AG04450 (cell line): ENCODE measurements at regions not wholly inside any gene's neighbourhood (a gene's known extent, or its start where the extent isn't known, plus 50 kb on each side); places are given as distances from the start of the nearest gene placed in this dataset.

Source experiments
- CTCF ChIA-PET: fragments of 300-600, 350-600 bp; formaldehyde crosslinking; extraction: SDS; loops from one replicate; lab custom pipeline; 2022; ENCODE audit warnings: antibody characterized with exemption, inconsistent platforms; lab: Charles Lee
- POLR2A ChIA-PET: fragments of 350-600 bp; formaldehyde crosslinking; extraction: SDS; loops from one replicate; lab custom pipeline; 2021; ENCODE audit warnings: antibody characterized with exemption, inconsistent platforms; lab: Yijun Ruan, JAX
- DNase-seq: peaks from one replicate; pipeline ENCODE4 v3.0.0-alpha.2; 2011; ENCODE audit warnings: low read depth, low spot score
- H3K27ac ChIP-seq: one replicate; pipeline ENCODE4 v1.5.1; 2012; ENCODE audit warnings: low read depth, low read length, control low read depth
- H3K27me3 ChIP-seq: one replicate; pipeline ENCODE4 v1.6.0; 2012; ENCODE audit warnings: low read length; ENCODE audit not compliant: control insufficient read depth, insufficient read depth
- H3K4me3 ChIP-seq: 2 replicates; pipeline ENCODE4 v1.5.1; 2011; ENCODE audit warnings: mild to moderate bottlenecking, low read depth, low read length, control low read depth
- H3K9me3 ChIP-seq: 2 replicates; pipeline ENCODE4 v1.5.1; 2012; ENCODE audit warnings: low read length; ENCODE audit not compliant: control insufficient read depth, insufficient read depth
- TF ChIP-seq, protein P1 (sequence below): IDR thresholded peaks from 2 replicates; pipeline ENCODE4 v1.5.1; 2011; ENCODE audit warnings: low read depth, low read length, control low read depth, inconsistent platforms

DNA sequence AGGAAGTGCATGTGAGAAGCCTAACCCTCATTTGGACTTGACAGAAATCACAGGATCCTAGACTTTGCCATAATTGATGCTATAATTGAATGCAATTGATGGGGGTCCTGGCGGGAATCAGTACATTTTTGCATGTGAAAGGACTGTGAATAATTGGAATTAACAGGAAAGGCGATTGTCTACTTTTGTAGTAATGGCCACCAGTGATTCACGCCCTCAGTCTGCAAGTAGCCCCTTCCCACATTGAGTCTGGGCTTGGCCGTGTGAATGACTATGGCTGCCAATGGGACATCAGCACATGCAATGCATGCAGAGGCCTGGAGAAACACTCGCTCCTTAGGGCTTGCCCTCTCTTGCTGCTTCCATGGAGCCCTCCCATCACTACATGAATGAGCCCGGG is 107.8 kb upstream of the OSMR start:
- TF ChIP-seq, protein P1, sequence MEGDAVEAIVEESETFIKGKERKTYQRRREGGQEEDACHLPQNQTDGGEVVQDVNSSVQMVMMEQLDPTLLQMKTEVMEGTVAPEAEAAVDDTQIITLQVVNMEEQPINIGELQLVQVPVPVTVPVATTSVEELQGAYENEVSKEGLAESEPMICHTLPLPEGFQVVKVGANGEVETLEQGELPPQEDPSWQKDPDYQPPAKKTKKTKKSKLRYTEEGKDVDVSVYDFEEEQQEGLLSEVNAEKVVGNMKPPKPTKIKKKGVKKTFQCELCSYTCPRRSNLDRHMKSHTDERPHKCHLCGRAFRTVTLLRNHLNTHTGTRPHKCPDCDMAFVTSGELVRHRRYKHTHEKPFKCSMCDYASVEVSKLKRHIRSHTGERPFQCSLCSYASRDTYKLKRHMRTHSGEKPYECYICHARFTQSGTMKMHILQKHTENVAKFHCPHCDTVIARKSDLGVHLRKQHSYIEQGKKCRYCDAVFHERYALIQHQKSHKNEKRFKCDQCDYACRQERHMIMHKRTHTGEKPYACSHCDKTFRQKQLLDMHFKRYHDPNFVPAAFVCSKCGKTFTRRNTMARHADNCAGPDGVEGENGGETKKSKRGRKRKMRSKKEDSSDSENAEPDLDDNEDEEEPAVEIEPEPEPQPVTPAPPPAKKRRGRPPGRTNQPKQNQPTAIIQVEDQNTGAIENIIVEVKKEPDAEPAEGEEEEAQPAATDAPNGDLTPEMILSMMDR, result no peak
- no peak overlapping the region for H3K27ac ChIP-seq
- ChIA-PET POLR2A (no interaction called here), CTCF (interaction anchor here (1.6 kb wide), 1 partner anchor 296 kb away, joined by 5 read pairs; no protein-coding TSS in a partner anchor)
- peaks cover 2% of the 10 kb centered on the region for H3K27me3 ChIP-seq
- H3K4me3 ChIP-seq, result no peak overlapping the region
- peaks cover 4% of the 10 kb centered on the region for H3K9me3 ChIP-seq
- no peak for DNase-seq

DNA sequence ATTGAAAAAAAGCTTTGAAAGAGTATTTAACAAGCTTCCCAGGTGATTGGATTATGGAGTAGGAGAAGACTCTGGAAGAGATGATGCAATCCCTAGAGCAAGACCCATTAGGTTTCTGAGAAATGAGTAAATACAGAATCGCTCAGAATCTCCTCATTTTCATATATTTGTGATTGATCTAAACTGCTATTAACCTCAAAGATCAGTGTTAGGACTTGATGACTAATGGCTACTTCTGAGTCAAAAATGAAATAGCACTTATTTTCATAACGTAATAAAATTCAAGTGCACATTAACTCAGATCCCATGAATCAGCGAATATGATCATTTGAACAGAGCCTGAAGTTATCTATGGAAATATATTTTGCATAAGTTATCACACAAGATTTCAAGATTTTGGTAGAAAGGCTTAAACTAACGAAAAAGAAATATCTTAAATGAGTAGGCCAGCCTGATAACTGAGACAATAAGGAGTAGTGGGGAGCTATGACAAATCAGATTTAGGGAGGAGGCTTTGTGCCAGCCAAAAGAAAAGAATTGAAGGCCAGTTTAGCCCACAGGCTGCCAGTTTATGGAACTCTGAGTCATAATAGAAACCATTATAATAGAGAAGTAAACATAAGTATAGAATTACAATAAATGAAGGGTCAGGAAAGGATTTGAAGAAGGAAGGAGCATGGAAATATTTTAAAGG is 106.7 kb upstream of the OSMR start:
- H3K4me3 ChIP-seq, result no peak overlapping the region
- CTCF ChIA-PET, result interaction anchor here (1.6 kb wide), 1 partner anchor 297 kb away, joined by 5 read pairs; no protein-coding TSS in a partner anchor
- H3K9me3 ChIP-seq, result peaks cover 4% of the 10 kb centered on the region
- TF ChIP-seq, protein P1, result no peak
- DNase-seq, result no peak
- POLR2A ChIA-PET, result interaction anchor here (1.0 kb wide), 1 partner anchor 69 kb away, joined by 3 read pairs; no protein-coding TSS in a partner anchor
- no peak overlapping the region for H3K27ac ChIP-seq
- peaks cover 2% of the 10 kb centered on the region for H3K27me3 ChIP-seq

GRCh38 chr5:38739705-38740045 is 106.1 kb upstream of the OSMR start:
- Histone ChIP-seq H3K27me3 (peaks cover 2% of the 10 kb centered on the region), H3K27ac (no peak overlapping the region), H3K4me3 (no peak overlapping the region), H3K9me3 (peaks cover 4% of the 10 kb centered on the region)
- ChIA-PET POLR2A (interaction anchor here (1.0 kb wide), 1 partner anchor 68 kb away, joined by 3 read pairs; no protein-coding TSS in a partner anchor), CTCF (no interaction called here)
- DNase-seq, result no peak
- TF ChIP-seq, protein P1, result no peak

GRCh38 chr5:38742821-38743220 is 103.0 kb upstream of the OSMR start:
- CTCF ChIA-PET, result no interaction called here

DNA sequence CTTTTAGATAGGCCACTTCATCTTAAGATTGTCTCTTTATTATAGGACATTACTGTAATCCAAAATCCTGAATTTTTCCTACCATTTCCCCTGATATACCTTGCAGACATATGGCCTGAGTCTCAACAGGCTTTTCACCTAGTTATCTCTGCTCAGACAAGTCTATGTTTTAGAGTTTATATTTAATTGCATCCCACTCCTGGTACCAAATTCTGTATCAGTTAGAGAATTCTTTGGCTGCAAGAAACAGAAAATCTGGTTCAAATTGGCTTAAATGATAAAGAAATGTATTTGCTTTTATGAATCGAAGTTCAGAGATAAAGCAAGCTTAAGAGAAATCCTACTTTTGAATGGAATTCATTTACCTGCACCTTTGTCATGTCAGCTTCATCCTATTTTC is 102.2 kb upstream of the OSMR start:
- DNase-seq, result no peak
- no peaks in the 10 kb centered on the region; the same call in none of the 2 replicates for H3K9me3 ChIP-seq
- ChIA-PET CTCF (no interaction called here), POLR2A (no interaction called here)
- no peak overlapping the region for H3K4me3 ChIP-seq
- TF ChIP-seq, protein P1, result no peak
- no peaks in the 10 kb centered on the region for H3K27me3 ChIP-seq
- H3K27ac ChIP-seq, result no peak overlapping the region

More at GRCh38 chr5:38742821-38743220, 103.0 kb upstream of the OSMR start:
- POLR2A ChIA-PET, result no interaction called here
- TF ChIP-seq, protein P1, result no peak
- no peak overlapping the region for H3K27ac ChIP-seq
- no peak overlapping the region for H3K4me3 ChIP-seq
- H3K27me3 ChIP-seq, result no peaks in the 10 kb centered on the region
- no peak for DNase-seq
- peaks cover 4% of the 10 kb centered on the region for H3K9me3 ChIP-seq
